Skeletal muscle satellite cell (primary cell): ENCODE measurements at regions not wholly inside any gene's neighbourhood (a gene's known extent, or its start where the extent isn't known, plus 50 kb on each side); places are given as distances from the start of the nearest gene placed in this dataset.

ENCODE experiments used
- H3K27me3 ChIP-seq: 2 replicates; pipeline ENCODE4 v1.7.0; 2013; ENCODE audit warnings: low read length; ENCODE audit not compliant: control insufficient read depth, insufficient read depth
- H3K36me3 ChIP-seq: 2 replicates; pipeline ENCODE4 v1.7.0; 2013; ENCODE audit warnings: mild to moderate bottlenecking, control low read depth, low read length; ENCODE audit not compliant: insufficient read depth
- H3K4me1 ChIP-seq: 2 replicates; pipeline ENCODE4 v1.7.0; 2013; ENCODE audit warnings: low read length; ENCODE audit not compliant: control insufficient read depth, insufficient read depth
- H3K4me2 ChIP-seq: 2 replicates; pipeline ENCODE4 v1.7.0; 2013; ENCODE audit warnings: mild to moderate bottlenecking, low read length
- H3K4me3 ChIP-seq: 2 replicates; pipeline ENCODE4 v1.7.0; 2013; ENCODE audit warnings: low read length
- H3K9ac ChIP-seq: 2 replicates; pipeline ENCODE4 v1.7.0; 2013; ENCODE audit warnings: mild to moderate bottlenecking, low read depth, low read length, moderate library complexity
- H3K9me3 ChIP-seq: replicated peaks from 2 replicates; pipeline ENCODE4 v1.7.0; 2013; ENCODE audit warnings: mild to moderate bottlenecking, control low read depth, low read length

DNA sequence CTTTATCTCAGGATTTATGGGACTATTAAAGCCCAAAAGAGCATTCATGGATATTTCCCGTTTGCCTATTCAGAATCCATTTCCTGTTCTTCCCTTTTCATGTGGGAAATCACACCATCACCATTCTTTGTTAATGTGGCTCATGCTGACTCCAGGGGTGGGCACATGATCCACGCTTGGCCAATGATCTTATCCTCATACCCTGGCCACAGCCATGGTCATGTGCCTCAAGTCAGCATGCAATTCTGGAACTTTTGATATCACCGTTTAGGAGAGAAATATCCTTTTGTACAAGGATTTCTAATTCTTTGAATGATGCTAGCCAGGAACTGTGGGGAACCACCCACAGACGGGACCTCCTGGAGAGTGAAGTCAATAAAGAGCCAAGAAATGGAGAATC is 272.2 kb downstream of the PRELID2 start:
- Histone ChIP-seq H3K36me3 (no peaks in the 10 kb centered on the region), H3K27me3 (no peaks in the 10 kb centered on the region), H3K4me2 (no peak overlapping the region), H3K4me1 (no peaks in the 10 kb centered on the region), H3K9me3 (no peaks in the 10 kb centered on the region), H3K4me3 (no peak overlapping the region), H3K9ac (no peak overlapping the region)

DNA sequence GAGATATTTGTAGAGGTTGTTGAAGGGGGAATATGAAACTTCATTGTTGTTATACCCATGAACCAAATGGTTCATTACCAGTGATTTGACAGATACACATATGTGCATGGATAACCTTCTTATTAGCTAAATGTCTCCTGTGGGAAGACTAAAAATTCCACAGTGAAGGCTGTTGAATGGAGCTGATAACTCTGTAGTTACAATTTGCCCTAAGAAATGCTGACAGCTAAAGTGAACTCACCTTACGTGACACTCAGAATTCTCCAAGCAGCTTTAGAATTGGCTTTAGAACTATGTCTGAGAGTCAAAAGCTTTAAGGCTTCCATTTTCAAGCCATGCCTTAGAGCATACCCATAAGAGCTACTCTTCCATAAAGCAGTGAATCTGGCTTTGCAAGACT is 276.9 kb downstream of the PRELID2 start:
- Histone ChIP-seq H3K9ac (no peak overlapping the region), H3K36me3 (no peaks in the 10 kb centered on the region), H3K4me1 (peaks cover 10% of the 10 kb centered on the region), H3K4me3 (no peak overlapping the region), H3K27me3 (no peaks in the 10 kb centered on the region), H3K9me3 (no peaks in the 10 kb centered on the region), H3K4me2 (no peak overlapping the region)

DNA sequence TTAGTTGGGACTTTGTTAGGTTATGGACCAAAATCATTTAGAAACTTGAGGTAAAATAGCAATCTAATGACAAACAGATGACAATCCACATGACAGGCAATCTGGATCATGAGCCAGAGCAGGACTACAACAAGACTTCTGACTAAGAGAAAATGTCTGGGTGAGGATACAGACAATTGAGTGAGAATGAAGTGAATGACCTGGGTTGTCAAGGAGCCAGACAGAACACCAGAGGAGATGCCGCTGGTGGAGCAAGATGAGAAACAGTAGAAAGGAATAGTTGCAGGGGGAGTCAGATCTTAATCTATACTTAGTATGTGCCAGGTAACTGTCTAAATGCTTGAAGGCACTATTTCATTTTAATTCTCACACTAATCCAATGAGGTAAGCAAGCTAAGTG is 277.8 kb downstream of the PRELID2 start:
- Histone ChIP-seq H3K27me3 (no peaks in the 10 kb centered on the region), H3K36me3 (no peaks in the 10 kb centered on the region), H3K9ac (no peak overlapping the region), H3K4me3 (no peak overlapping the region), H3K4me1 (peaks cover 10% of the 10 kb centered on the region), H3K4me2 (no peak overlapping the region), H3K9me3 (no peaks in the 10 kb centered on the region)

DNA sequence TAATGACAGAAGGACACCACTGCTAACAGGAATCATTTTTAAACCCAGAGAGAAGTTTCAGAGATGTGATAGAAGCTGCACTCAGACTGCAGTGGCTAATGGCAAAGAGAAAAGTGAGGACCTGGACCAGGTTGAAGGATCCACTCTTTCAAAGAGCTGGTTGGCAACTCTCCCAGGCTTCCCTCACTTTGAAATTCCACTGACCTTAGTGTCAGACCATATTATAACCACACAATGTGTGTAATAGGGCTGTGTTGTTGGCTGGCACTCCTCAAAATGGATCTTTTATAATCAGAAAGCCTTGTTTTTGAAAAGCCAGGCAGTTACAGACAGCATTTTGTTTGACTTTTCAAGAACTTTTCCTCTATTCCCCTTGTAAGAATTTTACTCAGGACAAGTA is 280.7 kb downstream of the PRELID2 start:
- H3K4me1 ChIP-seq: peaks cover 10% of the 10 kb centered on the region
- H3K9ac ChIP-seq: no peak overlapping the region
- no peaks in the 10 kb centered on the region for H3K27me3 ChIP-seq
- no peaks in the 10 kb centered on the region for H3K36me3 ChIP-seq
- no peaks in the 10 kb centered on the region for H3K9me3 ChIP-seq
- H3K4me3 ChIP-seq: no peak overlapping the region
- H3K4me2 ChIP-seq: peak overlapping the region; percentile 26

DNA sequence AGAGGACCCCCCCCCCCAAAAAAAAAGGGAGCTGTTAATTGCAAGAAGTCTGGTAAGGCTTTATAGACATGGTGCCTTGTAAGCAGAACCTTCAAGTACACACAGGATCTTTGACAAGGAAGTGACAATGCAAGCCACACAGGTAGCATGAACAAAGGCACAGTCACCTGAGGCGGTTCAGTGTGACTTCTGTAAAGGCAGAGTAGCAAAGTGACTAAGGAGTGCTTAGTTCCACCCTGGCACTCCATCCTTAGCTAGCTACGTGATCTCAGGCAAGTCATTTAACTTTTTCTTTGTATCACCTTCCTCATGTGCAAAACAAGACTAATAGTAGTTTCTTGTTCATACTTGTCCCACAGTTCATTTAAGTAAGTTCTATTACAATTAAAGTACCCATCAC is 282.0 kb downstream of the PRELID2 start:
- peaks cover 10% of the 10 kb centered on the region for H3K4me1 ChIP-seq
- no peaks in the 10 kb centered on the region for H3K27me3 ChIP-seq
- no peak overlapping the region for H3K4me2 ChIP-seq
- H3K9ac ChIP-seq: no peak overlapping the region
- H3K9me3 ChIP-seq: no peaks in the 10 kb centered on the region
- no peaks in the 10 kb centered on the region for H3K36me3 ChIP-seq
- H3K4me3 ChIP-seq: no peak overlapping the region

- Histone ChIP-seq H3K4me2 (no peak overlapping the region), H3K27me3 (no peaks in the 10 kb centered on the region), H3K4me3 (no peak overlapping the region), H3K9ac (no peak overlapping the region), H3K4me1 (peaks cover 10% of the 10 kb centered on the region), H3K9me3 (no peaks in the 10 kb centered on the region), H3K36me3 (no peaks in the 10 kb centered on the region)
These were observed 283.4 kb downstream of the PRELID2 start for GRCh38 chr5:145551714-145552113.

DNA sequence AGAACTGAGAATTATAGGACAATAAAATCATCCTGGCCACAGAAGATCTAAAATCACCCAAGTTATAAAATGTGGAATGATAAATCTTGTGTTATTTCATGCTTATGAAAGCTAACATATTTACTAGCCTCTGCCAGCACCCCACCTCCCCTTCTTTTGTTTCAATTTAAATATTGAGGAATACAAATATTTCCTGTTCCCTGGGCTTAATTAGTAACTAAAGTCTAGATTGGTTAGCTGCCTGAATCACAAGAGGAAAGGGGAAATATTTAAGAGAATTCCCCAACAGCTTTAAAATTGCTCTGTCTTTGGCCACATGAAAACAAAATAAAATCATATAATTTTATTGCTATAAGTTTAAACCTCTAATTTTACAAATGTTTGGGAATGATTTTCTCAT is 287.0 kb downstream of the PRELID2 start:
- Histone ChIP-seq H3K9ac (no peak overlapping the region), H3K4me3 (no peak overlapping the region), H3K4me2 (no peak overlapping the region), H3K36me3 (no peaks in the 10 kb centered on the region), H3K9me3 (no peaks in the 10 kb centered on the region), H3K4me1 (no peaks in the 10 kb centered on the region), H3K27me3 (no peaks in the 10 kb centered on the region)

DNA sequence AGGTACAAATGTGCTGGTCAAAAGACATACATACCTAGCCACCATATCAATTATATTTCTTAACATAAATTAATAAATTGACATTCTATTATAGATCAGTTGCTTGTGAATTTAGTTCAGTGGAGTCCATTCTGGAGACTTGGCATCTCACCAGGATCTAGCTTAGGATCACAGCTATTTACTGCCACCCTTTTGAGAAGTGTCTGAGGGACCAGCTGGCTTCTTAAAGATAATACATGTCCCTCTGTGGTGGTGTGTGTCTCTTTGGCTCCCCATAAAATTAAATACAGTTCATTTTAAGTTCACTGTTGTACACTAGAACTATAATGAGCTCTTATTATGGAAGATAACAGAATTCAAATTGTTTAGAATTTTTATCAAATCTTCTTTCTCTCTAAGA is 290.7 kb downstream of the PRELID2 start:
- Histone ChIP-seq H3K27me3 (no peaks in the 10 kb centered on the region), H3K4me3 (no peak overlapping the region), H3K9me3 (no peaks in the 10 kb centered on the region), H3K36me3 (no peaks in the 10 kb centered on the region), H3K9ac (no peak overlapping the region), H3K4me1 (peaks cover 8% of the 10 kb centered on the region), H3K4me2 (no peak overlapping the region)

DNA sequence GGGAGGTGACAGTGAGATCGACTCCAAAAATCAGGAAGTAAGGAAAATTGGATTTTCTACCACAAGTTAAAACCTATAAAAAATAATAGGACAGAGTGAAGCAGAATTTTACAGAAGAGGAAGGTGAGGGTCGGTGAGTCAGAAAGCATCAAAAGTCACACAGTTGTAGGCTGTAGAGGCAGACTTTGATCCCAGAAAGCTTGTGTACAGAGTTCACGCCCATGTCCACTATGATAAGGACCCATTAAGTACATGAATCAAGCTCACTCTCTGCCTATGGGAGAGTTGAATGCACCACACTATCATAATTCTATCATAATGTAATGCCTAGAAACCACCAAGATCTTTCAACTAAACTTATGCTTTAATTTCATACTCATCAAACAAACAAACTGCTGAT is 291.2 kb downstream of the PRELID2 start:
- Histone ChIP-seq H3K36me3 (no peaks in the 10 kb centered on the region), H3K4me2 (no peak overlapping the region), H3K9ac (no peak overlapping the region), H3K4me1 (peaks cover 8% of the 10 kb centered on the region), H3K27me3 (no peaks in the 10 kb centered on the region), H3K4me3 (no peak overlapping the region), H3K9me3 (no peaks in the 10 kb centered on the region)

DNA sequence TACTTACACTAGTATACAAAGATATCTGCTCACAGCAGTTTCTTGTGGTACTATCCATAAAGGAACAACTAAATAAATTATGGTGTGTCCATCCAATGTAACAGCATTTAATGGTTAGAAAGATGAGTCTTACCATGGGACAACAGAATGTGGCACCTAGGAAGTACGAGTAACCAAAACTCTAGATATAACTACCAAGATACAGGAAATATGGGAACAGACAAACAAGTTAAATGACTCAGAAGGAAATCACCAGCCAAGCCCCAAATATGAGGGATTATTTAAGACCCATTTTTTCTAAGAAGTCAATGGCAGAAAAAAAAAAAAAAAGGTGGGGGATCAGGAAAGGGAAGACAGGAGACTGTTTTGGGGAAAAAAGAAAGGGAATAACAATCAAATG is 294.8 kb downstream of the PRELID2 start:
- H3K4me1 ChIP-seq: peaks cover 8% of the 10 kb centered on the region
- no peaks in the 10 kb centered on the region for H3K36me3 ChIP-seq
- H3K27me3 ChIP-seq: no peaks in the 10 kb centered on the region
- no peaks in the 10 kb centered on the region for H3K9me3 ChIP-seq
- H3K4me2 ChIP-seq: no peak overlapping the region
- no peak overlapping the region for H3K4me3 ChIP-seq
- no peak overlapping the region for H3K9ac ChIP-seq

DNA sequence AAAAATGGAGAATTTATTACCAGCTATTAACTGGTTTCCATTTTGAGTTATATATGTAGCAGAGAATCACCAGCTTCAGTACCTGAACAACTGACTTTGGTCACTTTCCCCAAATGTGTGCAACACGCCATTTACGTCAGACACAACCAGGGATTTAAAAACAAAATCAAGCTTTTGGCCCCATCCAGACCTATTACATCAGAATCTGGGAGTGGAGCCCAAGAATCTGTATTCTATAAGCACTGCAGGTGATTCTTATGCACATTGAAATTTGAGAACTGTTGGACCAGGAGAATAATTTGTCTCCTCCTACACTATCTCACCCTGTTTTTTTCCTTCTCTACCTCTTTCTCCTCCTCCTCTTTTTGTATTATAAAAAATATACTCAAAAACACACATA is 295.9 kb downstream of the PRELID2 start:
- no peaks in the 10 kb centered on the region for H3K36me3 ChIP-seq
- no peaks in the 10 kb centered on the region for H3K27me3 ChIP-seq
- H3K9ac ChIP-seq: no peak overlapping the region
- no peak overlapping the region for H3K4me2 ChIP-seq
- no peaks in the 10 kb centered on the region for H3K9me3 ChIP-seq
- no peak overlapping the region for H3K4me3 ChIP-seq
- H3K4me1 ChIP-seq: peaks cover 8% of the 10 kb centered on the region

GRCh38 chr5:145536133-145536532 is 299.0 kb downstream of the PRELID2 start:
- H3K4me1 ChIP-seq: peaks cover 17% of the 10 kb centered on the region
- H3K36me3 ChIP-seq: no peaks in the 10 kb centered on the region
- H3K27me3 ChIP-seq: no peaks in the 10 kb centered on the region
- H3K4me3 ChIP-seq: no peak overlapping the region
- no peak overlapping the region for H3K4me2 ChIP-seq
- no peaks in the 10 kb centered on the region for H3K9me3 ChIP-seq
- H3K9ac ChIP-seq: no peak overlapping the region
